Parathyroid adenoma (tissue), 2 donors: ENCODE measurements at regions not wholly inside any gene's neighbourhood (a gene's known extent, or its start where the extent isn't known, plus 50 kb on each side); places are given as distances from the start of the nearest gene placed in this dataset.

Source experiments
- H2AFZ ChIP-seq: fragments of 300-600 bp; sonication (generic); one replicate; pipeline ENCODE4 v1.7.0; 2017; ENCODE audit warnings: antibody characterized with exemption, mild to moderate bottlenecking
- H3K27ac ChIP-seq: fragments of 300-600 bp; sonication (generic); one replicate; pipeline ENCODE4 v1.7.0; 2017
- H3K27me3 ChIP-seq: fragments of 300-600 bp; sonication (generic); one replicate; pipeline ENCODE4 v1.7.0; 2017; ENCODE audit warnings: low read length; ENCODE audit not compliant: control insufficient read depth, insufficient read depth
- H3K36me3 ChIP-seq: fragments of 300-600 bp; sonication (generic); one replicate; pipeline ENCODE4 v1.7.0; 2017; ENCODE audit warnings: low read length; ENCODE audit not compliant: control insufficient read depth, insufficient read depth
- H3K4me1 ChIP-seq: fragments of 300-600 bp; sonication (generic); one replicate; pipeline ENCODE4 v1.7.0; 2017; ENCODE audit warnings: control low read depth
- H3K4me2 ChIP-seq: fragments of 300-600 bp; sonication (generic); one replicate; pipeline ENCODE4 v1.7.0; 2017; ENCODE audit warnings: low read length
- H3K4me3 ChIP-seq: fragments of 300-600 bp; sonication (generic); one replicate; pipeline ENCODE4 v1.7.0; 2017; ENCODE audit warnings: low read depth, low read length
- H3K79me2 ChIP-seq: fragments of 300-600 bp; sonication (generic); one replicate; pipeline ENCODE4 v1.7.0; 2017; ENCODE audit warnings: control low read depth
- H3K9ac ChIP-seq: fragments of 300-600 bp; sonication (generic); one replicate; pipeline ENCODE4 v1.7.0; 2017; ENCODE audit warnings: mild to moderate bottlenecking
- H3K9me3 ChIP-seq: fragments of 300-600 bp; sonication (generic); one replicate; pipeline ENCODE4 v1.7.0; 2017; ENCODE audit warnings: low read length; ENCODE audit not compliant: control insufficient read depth
- CTCF ChIP-seq: fragments of 300-600 bp; sonication (generic); IDR thresholded peaks from one replicate; pipeline ENCODE4 v1.7.0; 2017; ENCODE audit warnings: antibody characterized with exemption, mild to moderate bottlenecking
- donor health status: primary hyperparathyroidism.

GRCh38 chr16:59046335-59046734 lies 312.2 kb upstream of the GOT2 start:
- Histone ChIP-seq H2AFZ (no peak overlapping the region), H3K4me1 (no peaks in the 10 kb centered on the region), H3K79me2 (no peaks in the 10 kb centered on the region), H3K27ac (no peak overlapping the region), H3K27me3 (no peaks in the 10 kb centered on the region), H3K4me3 (no peak overlapping the region), H3K36me3 (no peaks in the 10 kb centered on the region), H3K9me3 (no peaks in the 10 kb centered on the region), H3K9ac (no peak overlapping the region), H3K4me2 (no peak overlapping the region)
- no peak for TF ChIP-seq CTCF

DNA sequence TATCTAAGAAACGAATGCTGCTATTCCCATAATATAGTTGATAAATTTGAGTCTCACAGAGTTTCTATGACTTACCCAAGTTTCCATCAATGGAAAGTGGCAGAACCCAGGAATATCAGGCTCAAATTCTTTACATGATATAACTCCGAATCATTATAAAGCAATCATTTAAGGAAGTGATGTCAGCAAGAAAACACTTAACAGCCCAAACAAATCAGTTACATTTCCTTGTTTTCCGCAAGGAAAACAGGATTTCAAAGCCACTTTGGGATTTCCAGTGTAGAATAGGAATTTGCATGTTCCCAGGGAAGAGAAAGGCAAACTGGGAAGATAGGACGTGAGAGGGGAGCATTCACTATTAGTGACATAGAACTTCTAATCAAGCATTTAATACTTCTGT lies 311.4 kb upstream of the GOT2 start:
- no peaks in the 10 kb centered on the region for H3K79me2 ChIP-seq
- H3K4me2 ChIP-seq: no peak overlapping the region
- no peaks in the 10 kb centered on the region for H3K36me3 ChIP-seq
- no peaks in the 10 kb centered on the region for H3K4me1 ChIP-seq
- H2AFZ ChIP-seq: no peak overlapping the region
- no peak for TF ChIP-seq CTCF
- H3K27me3 ChIP-seq: no peaks in the 10 kb centered on the region
- no peak overlapping the region for H3K9ac ChIP-seq
- no peak overlapping the region for H3K4me3 ChIP-seq
- H3K27ac ChIP-seq: no peak overlapping the region
- no peaks in the 10 kb centered on the region for H3K9me3 ChIP-seq

DNA sequence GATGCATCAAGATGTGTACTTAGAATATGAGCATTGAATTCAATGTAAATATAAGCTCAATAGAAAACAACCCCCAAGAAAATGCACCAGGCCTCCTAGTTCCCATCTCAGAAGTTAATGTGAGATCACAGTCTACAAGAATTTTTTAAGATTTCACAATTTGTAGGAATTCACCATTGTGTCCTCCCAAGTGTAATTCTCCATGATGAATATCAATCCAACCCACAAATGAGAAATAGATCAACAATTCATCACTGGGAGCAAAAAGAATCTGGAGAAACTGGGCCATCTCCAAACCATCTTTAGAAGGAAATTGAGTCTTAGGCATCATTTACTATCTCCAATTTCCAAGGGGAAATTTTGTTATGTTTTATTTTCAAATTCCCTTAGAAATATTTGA lies 310.5 kb upstream of the GOT2 start:
- Histone ChIP-seq H3K9ac (no peak overlapping the region), H3K4me3 (no peak overlapping the region), H3K79me2 (no peaks in the 10 kb centered on the region), H2AFZ (no peak overlapping the region), H3K4me1 (no peaks in the 10 kb centered on the region), H3K27ac (no peak overlapping the region), H3K27me3 (no peaks in the 10 kb centered on the region), H3K36me3 (no peaks in the 10 kb centered on the region), H3K9me3 (no peaks in the 10 kb centered on the region), H3K4me2 (no peak overlapping the region)
- no peak for TF ChIP-seq CTCF

GRCh38 chr16:59042301-59042700 lies 308.2 kb upstream of the GOT2 start:
- Histone ChIP-seq H3K27ac (no peak overlapping the region), H3K4me1 (no peaks in the 10 kb centered on the region), H3K79me2 (no peaks in the 10 kb centered on the region), H3K27me3 (no peaks in the 10 kb centered on the region), H3K9me3 (no peaks in the 10 kb centered on the region), H2AFZ (no peak overlapping the region), H3K9ac (no peak overlapping the region), H3K4me2 (no peak overlapping the region), H3K4me3 (no peak overlapping the region), H3K36me3 (no peaks in the 10 kb centered on the region)
- no peak for TF ChIP-seq CTCF

GRCh38 chr16:59039066-59039720 lies 305.1 kb upstream of the GOT2 start:
- H3K9ac ChIP-seq: no peak overlapping the region
- H3K79me2 ChIP-seq: no peaks in the 10 kb centered on the region
- no peak overlapping the region for H3K4me2 ChIP-seq
- H3K27ac ChIP-seq: no peak overlapping the region
- H3K27me3 ChIP-seq: no peaks in the 10 kb centered on the region
- TF ChIP-seq CTCF: no peak
- H2AFZ ChIP-seq: no peak overlapping the region
- no peaks in the 10 kb centered on the region for H3K36me3 ChIP-seq
- no peaks in the 10 kb centered on the region for H3K9me3 ChIP-seq
- H3K4me3 ChIP-seq: no peak overlapping the region
- no peaks in the 10 kb centered on the region for H3K4me1 ChIP-seq
